ENCODE measurements at regions not wholly inside any gene's neighbourhood (a gene's known extent, or its start where the extent isn't known, plus 50 kb on each side); places are given as distances from the start of the nearest gene placed in this dataset.

- Mint-ChIP-seq H3K4me3 (no peak overlapping the region), H3K4me1 (peaks cover 7% of the 10 kb centered on the region), H3K27ac (no peak overlapping the region), H3K27me3 (ENCODE audit: low read depth, poor library complexity) (peaks cover under 1% of the 10 kb centered on the region), H3K9me3 (peaks cover 14% of the 10 kb centered on the region), H3K36me3 (ENCODE audit: low read depth) (no peaks in the 10 kb centered on the region)
- no peak for TF ChIP-seq CTCF (IDR thresholded peaks at IDR 0.05)
- no peak for DNase-seq
Measured at GRCh38 chr4:136150046-136150445, 1382.2 kb downstream of the PCDH18 start.

GRCh38 chr4:136136601-136137000, 1395.7 kb downstream of the PCDH18 start:
- no peak overlapping the region for H3K4me3 Mint-ChIP-seq
- H3K4me1 Mint-ChIP-seq, result no peaks in the 10 kb centered on the region
- H3K27ac Mint-ChIP-seq, result no peak overlapping the region
- no peak for DNase-seq
- no peaks in the 10 kb centered on the region for H3K9me3 Mint-ChIP-seq
- H3K27me3 Mint-ChIP-seq (ENCODE audit: low read depth, poor library complexity), result no peaks in the 10 kb centered on the region
- no peak for TF ChIP-seq CTCF (IDR thresholded peaks at IDR 0.05)
- H3K36me3 Mint-ChIP-seq (ENCODE audit: low read depth), result no peaks in the 10 kb centered on the region

GRCh38 chr4:136124251-136124745, 1408.0 kb downstream of the PCDH18 start:
- no peaks in the 10 kb centered on the region for H3K36me3 Mint-ChIP-seq (ENCODE audit: low read depth)
- no peak overlapping the region for H3K27ac Mint-ChIP-seq
- TF ChIP-seq CTCF (IDR thresholded peaks at IDR 0.05), result no peak
- H3K4me3 Mint-ChIP-seq, result no peak overlapping the region
- no peaks in the 10 kb centered on the region for H3K9me3 Mint-ChIP-seq
- H3K4me1 Mint-ChIP-seq, result no peaks in the 10 kb centered on the region
- H3K27me3 Mint-ChIP-seq (ENCODE audit: low read depth, poor library complexity), result no peaks in the 10 kb centered on the region
- DNase-seq, result no peak

GRCh38 chr4:136121426-136121825, 1410.9 kb downstream of the PCDH18 start:
- DNase-seq, result no peak
- no peak overlapping the region for H3K4me3 Mint-ChIP-seq
- TF ChIP-seq CTCF (IDR thresholded peaks at IDR 0.05), result no peak
- H3K27me3 Mint-ChIP-seq (ENCODE audit: low read depth, poor library complexity), result no peaks in the 10 kb centered on the region
- H3K4me1 Mint-ChIP-seq, result no peaks in the 10 kb centered on the region
- no peaks in the 10 kb centered on the region for H3K36me3 Mint-ChIP-seq (ENCODE audit: low read depth)
- H3K9me3 Mint-ChIP-seq, result no peaks in the 10 kb centered on the region
- H3K27ac Mint-ChIP-seq, result no peak overlapping the region

- H3K4me1 Mint-ChIP-seq, result peaks cover 5% of the 10 kb centered on the region
- H3K4me3 Mint-ChIP-seq, result no peak overlapping the region
- H3K27me3 Mint-ChIP-seq (ENCODE audit: low read depth, poor library complexity), result no peaks in the 10 kb centered on the region
- no peak for TF ChIP-seq CTCF (IDR thresholded peaks at IDR 0.05)
- H3K9me3 Mint-ChIP-seq, result no peaks in the 10 kb centered on the region
- no peak overlapping the region for H3K27ac Mint-ChIP-seq
- no peaks in the 10 kb centered on the region for H3K36me3 Mint-ChIP-seq (ENCODE audit: low read depth)
- DNase-seq, result no peak
Measured at GRCh38 chr4:136113921-136114320, 1418.4 kb downstream of the PCDH18 start.

GRCh38 chr4:136112116-136112515, 1420.2 kb downstream of the PCDH18 start:
- no peaks in the 10 kb centered on the region for H3K9me3 Mint-ChIP-seq
- H3K36me3 Mint-ChIP-seq (ENCODE audit: low read depth), result no peaks in the 10 kb centered on the region
- no peak for TF ChIP-seq CTCF (IDR thresholded peaks at IDR 0.05)
- no peak overlapping the region for H3K4me3 Mint-ChIP-seq
- peaks cover 5% of the 10 kb centered on the region for H3K4me1 Mint-ChIP-seq
- H3K27ac Mint-ChIP-seq, result no peak overlapping the region
- no peaks in the 10 kb centered on the region for H3K27me3 Mint-ChIP-seq (ENCODE audit: low read depth, poor library complexity)
- DNase-seq, result no peak

All from nephron progenitor cell (in vitro differentiated cells).